ENCODE measurements at regions not wholly inside any gene's neighbourhood (a gene's known extent, or its start where the extent isn't known, plus 50 kb on each side); places are given as distances from the start of the nearest gene placed in this dataset.

GRCh38 chr20:12875510-12875909 is 133.3 kb upstream of the SPTLC3 start:
- TF ChIP-seq POLR2A (IDR thresholded peaks at IDR 0.05; ENCODE audit: low read depth, low read length): no peak
- no peak for TF ChIP-seq POLR2AphosphoS5 (IDR thresholded peaks at IDR 0.05; ENCODE audit: low read depth, low read length)

Data from GM12891 (cell line).